Stromal cell of bone marrow (primary cell): ENCODE measurements at regions not wholly inside any gene's neighbourhood (a gene's known extent, or its start where the extent isn't known, plus 50 kb on each side); places are given as distances from the start of the nearest gene placed in this dataset.
"Not testable (repeated sequence)": the region's sequence is repeated elsewhere in the genome, so short reads cannot be mapped to it uniquely, and the experiment has no call there.

Source experiments
- DNase-seq: peaks from one replicate; pipeline ENCODE4 v3.0.0-alpha.2; 2012; ENCODE audit warnings: low read depth

DNA sequence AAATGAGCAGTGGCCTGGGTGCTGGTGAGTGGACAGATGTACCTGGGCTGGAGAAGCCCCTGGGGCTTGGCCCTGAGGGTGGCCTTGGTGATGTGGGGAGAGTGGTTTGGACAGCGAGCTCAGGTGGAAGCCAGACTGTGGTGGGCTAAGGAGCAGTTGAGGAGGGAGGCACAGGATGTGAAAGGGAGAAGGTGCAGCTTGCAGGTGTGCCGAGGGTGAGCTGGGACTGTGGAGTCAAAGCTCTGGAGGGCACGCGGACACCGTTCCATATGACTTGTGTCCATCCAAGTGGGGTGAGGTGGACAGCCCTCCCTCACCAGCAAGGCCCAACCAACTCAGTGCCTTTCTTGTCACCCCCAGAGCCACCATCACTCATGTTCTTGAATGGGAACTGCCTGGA, 170.8 kb upstream of the ZNF267 start:
- DNase-seq = no peak

DNA sequence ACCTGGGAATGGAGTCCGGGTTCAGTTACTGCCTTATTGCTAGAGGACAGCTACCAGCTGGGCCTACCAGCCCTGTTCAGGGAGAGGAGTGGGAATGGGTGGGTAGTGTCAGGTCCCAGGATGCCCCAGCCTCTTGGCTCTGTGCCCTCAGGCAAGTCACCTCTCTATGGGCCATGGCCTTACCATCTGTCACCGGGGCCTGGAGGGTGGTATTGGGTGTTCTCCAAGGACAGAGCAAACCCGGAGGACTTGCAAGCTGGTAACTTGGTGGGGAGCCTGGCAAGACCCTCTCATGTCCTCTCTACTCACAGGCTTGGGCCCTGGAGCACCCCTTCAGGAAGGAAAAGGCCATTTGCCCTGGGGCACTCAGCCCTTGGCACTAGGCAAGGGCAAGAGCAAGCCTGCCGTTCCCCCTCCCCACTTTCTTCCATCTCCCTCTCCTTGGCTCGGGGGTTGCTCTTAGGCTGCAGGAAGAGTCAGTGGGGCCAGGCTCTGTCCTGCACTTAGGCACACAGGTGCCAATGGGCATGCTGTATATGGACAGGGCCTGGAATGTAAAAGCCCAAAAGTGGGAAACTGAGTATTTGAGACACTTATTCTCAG, 170.0 kb upstream of the ZNF267 start:
- DNase-seq = no peak

DNA sequence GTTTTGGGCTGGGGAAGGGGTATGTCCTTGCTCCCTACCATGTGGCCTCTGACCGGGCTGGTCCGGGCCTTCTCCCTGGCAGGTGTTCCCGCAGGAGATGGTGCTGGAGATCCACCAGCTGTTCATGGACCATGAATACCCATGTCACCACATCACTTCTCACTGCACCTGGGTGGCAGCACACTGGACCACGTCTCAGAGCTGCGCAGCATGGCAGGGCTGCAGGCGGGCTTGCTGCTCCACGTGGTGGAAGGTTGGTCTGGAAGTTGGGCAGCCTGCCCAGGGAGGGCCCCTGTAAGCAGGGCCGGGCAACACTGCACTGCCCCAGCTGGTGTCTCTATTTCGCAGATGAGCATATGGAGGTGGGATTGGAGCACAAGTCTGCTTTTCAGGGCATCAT, 169.5 kb upstream of the ZNF267 start:
- no peak for DNase-seq

DNA sequence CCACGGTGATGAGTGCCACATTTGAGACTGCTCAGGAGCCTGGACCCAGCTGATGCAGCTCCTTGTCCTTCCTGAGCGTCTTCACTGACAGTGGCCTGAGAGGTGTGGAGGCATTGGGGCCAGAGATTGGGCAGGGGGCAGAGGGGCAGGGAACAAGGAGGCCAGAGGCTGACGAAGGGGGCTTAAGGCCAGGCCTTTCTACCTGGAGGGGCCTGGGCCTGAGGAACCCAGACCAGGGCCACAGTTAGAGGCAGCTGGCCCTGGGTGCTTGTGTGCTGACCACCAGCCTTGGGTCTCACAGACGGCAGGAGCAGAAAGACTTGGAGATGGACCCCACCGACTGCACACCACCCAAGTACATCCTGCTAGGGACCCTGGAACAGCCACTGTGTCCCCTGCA, 168.2 kb upstream of the ZNF267 start:
- no peak for DNase-seq

DNA sequence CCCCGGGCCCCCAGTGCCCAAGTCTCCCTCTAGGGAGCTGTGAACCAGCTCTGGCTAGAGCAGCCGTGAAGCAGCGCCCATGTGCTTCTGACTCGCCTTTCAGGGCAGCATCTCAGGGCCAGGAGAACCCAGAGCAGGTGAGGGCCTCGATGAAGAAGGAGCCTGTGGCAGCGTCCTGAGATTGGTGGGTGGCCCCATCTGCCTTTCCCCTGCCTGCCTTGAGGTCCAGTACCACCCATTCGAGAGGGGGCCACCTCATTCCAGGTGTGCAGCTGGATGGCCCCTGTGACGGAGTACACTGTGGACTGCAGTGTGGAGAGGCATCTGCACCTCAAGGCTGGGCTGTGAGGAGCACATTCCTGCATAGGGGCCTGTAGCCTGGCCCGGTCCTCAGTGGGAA, 167.3 kb upstream of the ZNF267 start:
- DNase-seq = no peak

DNA sequence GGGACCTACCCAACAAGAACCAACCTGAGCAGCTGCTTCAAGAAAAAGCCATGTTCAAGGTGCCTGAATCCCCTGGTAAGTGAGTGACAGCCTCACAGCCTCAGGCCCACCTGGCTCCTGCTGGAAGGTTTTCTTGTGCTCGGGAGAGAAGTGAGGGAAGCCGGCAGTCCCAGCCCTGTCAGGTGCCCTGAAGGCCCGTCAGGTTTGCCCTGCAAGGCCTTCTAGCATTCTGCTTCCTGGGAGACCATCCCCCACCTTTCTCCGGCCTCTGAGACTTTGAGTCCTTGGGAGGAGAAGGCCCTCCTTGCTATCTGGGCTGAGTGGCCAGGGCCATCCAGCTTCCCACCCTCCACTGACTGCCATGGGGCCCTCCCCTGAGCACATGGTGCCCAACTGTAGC, 166.7 kb upstream of the ZNF267 start:
- DNase-seq = no peak

DNA sequence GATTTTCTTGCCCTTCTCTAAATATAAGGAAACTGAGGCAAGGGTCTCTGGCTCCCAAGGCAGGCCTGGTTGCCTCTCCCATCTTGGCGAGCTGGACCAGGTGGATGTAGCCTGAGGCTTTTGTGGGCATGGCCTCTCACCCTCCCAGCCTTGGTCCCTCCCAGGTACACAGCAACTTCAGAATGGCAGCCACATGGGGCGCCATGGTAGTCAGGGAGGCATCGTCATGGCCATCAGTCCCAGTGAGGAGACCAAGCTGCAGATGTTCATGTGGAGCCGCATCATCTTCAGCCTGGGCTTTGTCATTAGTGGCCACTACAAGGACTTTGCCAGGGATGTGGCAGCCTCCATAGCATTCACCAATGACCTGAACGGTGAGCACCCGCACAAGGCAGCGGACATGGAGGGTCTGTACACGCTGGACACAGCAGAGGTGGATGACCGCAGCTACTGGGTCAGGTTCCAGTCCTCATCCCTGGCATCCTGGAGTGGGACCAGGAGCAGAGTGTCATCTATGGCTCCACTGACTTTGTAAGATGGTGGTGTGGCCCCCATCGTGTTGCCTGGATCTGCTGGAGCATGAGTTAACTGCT, 165.8 kb upstream of the ZNF267 start:
- DNase-seq = no peak

DNA sequence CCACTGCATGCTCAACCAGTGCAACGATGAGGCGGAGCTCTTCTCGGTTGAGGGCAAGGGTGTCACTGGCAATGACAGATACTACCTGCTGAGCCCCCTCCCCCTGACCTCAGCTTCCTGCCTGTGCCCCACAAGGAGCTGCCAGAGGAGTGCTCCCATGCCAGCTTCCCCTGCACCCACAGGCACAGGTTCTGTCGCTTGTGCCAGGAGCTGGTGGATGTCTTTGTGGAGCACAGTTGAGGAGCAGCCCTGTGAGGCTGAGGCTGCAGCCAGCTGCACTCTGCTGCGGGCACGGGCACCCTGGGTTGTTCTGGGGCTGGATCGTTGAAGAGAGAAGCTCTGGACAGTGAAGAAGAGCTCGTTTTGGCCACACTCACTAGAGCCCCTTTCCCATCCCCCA, 165.3 kb upstream of the ZNF267 start:
- DNase-seq = no peak

DNA sequence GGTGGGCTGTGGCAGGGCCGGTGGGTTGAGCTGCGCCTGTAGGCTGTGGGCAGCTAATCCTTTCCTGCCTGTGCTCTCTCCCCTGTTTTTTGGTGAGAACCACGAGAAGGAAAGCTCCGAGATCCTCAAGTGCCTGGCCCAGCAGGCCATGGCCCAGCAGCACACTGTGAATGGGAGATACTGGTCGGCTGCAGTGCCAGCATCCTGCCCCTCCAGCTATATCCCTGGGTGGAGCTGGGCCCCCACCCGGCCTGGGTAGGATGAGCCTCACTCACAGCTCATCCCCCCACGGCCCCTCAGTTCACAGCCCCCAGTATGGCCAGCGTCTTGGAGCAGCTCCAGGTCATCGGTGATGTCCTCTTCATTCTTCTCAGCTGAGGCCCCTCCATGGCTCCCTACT, 164.4 kb upstream of the ZNF267 start:
- no peak for DNase-seq

DNA sequence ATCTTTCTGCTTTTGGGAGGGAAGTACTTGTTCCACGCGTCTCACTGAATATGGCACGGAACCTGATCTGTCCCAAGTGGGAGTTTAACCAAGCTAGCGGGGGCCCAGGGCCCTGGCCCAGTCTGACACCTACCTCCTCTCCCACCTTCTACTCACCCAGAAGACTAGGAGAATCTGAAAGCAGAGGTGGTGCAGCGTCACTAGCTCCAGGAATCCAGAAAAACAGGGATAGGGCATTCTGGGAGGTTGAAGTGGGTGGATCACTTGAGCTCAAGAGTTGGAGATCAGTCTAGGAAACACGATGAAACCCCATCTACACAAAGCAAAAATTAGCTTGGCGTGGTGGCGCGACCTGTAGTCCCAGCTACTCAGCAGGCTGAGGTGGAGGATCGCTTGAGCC, 163.5 kb upstream of the ZNF267 start:
- DNase-seq = no peak

DNA sequence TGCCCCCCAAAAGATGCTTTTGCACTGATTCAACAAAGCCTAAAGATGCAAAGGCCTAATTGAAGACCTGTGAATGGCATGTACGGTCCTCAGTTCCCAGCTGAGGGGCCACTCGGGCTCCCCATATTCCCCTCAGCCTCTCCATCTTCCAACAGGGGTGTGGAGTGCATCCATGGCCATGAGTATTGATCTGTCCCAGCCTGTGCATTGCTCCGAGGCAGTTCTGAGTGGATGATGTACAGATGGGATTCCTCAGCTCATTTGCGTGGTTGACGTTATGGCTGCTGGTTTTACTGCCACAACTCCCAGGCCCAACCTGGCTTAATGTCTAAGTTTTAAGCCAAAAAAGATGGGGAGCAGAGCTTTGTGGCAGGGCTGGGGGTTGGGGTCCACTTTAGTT, 162.7 kb upstream of the ZNF267 start:
- DNase-seq = no peak

DNA sequence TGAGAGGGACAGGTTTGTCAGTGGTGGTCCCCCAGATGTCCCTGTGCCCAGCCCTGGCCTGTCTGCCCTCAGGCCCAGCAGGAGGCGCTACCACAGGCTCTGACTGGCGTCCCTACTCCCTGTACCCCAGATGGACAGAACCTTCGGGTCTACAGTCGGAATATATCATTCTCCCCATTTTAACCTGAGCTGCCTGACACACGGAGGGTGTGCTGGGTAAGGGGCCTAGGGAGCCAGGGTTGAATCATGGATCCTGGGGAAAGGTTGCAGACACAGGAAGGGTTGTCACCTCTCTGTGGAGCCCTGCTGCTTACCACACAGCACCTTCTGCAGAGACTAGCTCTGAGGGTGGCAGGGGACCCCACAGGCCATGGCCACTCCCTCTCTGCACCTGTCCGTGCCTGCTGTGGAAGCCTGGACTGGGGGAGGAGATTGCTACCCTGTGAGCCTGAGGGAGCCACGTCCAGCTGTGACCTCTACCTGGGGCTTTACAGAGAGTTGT, 162.2 kb upstream of the ZNF267 start:
- DNase-seq = no peak

DNA sequence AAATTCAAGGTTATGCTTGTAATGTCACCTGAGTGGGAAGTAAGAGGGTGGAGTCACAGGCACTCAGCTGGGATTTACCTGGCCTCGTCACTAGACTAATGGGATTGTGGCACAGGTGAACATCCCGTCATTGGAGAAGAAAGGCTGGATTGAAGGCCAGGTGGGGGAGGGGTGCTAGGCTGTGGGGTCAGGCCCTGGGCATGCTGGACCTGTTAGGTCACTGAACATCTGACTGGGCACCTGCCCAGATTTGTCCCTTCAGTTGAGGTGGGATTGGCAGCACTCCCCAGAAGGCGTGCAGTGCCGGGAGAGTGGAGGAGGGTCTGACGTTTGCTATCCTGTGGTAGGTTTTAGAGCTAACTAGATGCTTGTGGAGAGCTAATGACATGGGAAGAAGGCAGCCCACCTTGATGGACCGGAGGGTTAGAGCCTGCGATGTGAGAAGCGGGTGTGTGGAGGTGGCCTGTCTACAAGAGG, 161.5 kb upstream of the ZNF267 start:
- no peak for DNase-seq

DNA sequence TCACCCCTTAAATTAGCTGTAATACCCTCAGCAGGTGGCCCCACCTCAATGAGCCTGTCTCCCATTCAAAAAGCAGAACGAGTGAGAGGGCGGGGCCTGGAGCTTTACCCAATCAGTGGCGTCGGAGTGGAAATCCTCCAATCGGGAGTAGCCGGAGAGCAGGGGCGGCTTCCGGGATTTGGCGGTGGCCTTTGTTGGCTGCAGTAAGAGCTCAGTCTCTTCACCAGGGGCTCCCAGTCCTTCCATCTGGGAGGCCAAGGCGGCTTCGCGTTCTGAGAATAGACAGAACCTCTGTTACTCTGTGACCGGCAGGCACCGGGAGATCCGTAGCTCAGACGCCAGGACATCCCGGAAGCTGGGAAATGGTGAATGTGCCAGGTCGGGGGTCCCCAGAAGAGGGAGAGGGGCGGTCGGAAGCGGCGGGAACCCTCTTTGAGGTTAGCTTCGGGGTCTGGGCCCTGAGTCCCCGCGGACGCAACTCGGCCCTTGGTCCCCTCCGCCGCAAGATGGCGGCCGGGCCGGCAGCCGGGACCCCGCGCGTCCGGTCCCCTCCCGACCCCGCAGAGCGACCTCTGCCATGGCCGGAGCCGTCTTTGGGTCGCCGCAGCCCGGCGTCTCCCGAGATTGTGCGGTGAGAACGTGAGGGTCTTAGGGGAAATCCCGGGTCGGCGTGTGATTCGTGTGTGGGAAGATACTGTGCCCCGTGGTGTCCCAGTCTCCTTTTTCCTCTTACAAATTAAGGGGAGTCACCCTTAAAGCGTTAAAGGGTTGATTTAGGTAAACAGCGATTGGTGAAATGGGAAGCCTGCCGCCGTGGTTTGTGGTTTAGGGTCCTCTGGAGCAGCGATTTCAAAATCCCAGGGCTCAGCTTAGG, 160.3 kb upstream of the ZNF267 start:
- DNase-seq = peak; percentile 89

DNA sequence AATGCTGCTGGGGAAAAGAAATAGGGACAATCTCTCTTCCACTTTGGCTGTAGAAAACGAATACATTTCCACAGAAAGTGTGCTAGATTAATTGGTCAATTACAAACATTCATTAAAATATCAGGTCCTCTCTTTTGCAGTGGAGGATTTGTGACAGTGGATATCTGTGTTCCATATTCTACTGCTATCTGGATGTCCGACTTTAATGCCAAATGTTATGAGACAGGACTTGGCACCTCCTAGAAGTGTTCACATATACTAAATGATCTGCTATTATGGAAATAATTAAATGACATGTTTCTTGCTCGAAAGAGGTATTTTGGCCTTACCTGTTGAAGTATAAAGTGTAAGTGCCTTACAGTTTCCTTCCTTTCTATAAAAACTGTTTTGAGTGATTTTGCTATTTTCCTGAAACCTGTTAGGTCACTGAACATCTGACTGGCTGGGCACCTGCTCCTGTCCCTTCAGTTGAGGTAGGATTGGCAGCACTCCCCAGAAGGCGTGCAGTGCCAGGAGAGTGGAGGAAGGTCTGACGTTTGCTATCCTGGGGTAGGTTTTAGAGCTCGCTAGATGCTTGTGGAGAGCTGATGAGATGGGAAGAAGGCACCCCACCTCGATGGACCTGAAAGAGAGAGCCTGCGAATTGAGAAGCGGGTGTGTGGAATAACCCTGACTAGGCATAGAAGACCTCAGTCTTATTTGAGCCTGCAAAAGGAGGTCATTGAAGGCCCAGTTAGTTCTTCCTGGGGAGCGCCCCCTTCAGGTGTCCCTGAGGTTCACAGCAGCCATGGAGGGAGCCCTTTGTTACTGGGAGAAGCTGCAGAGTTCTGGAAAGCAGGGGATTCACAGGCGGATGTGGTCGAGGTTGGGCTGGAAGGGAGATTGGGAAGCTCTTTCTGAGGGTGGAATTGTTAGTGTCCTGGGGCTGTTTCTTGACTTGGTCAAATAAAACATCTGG, 159.4 kb upstream of the ZNF267 start:
- DNase-seq = no peak

DNA sequence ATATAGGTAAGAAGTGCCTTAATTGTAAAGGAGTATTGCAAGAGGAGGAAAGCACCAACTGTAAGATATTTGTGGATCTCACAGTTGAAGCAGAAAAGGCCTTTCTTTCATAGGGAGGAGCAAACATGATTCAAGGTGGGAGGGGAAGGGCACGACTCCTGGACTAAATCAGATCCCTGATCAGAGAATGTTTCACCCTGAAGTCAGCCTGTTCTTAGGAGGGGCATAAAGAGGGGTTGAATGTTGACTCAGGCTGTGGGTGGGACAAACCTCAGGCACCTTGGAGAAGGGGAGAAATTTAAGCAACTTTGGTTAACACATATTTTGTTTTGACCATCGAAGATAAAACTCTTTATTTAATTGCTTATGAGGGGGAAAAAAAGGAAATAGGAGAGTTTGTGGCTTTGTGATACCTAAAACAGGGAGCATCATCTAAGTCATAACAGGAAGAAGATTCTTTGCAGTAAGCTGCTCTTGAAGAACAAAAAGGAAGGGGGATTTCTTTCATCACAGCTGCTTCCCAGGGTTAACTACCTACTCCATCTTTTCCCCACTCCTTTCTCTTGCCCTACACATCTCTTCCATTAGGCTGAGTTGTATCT, 158.6 kb upstream of the ZNF267 start:
- DNase-seq = no peak

DNA sequence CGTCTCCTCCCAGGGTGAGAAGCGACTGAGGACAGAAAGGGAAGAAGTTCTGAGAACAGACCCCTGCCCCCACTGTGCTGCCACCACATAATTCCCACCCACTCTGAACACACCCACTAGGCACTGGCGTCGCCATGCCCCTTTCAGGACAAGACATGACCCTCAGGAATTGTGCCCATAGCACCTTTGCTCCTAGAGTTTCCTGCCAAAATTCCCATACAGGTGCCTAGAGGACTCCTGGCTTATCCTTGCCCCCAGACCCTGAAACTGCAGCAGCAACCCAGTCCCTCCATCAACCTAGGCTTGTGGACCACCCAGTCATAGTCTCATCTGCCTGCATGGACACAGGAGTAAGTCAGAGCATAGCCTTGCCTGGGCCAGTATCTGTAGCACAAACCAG, 157.7 kb upstream of the ZNF267 start:
- DNase-seq = no peak

DNA sequence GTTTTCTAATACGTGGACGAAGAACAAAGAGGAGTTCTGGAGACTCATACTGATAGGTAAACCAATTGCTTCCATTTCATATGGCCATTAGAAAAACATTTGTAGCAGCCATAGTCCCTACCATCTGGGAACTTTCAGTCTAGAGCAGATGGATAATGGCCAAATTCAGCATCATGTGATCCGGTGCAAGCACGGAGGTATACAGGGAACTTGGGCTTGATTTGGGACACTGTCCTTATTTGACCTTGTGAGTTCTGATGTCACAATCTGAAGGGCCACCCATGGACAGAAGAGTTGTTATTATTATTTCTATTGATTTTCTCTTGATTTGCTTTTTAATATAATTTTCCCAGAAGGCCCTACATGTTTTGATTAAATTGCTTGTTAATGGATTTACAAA, 154.6 kb upstream of the ZNF267 start:
- DNase-seq = no peak

DNA sequence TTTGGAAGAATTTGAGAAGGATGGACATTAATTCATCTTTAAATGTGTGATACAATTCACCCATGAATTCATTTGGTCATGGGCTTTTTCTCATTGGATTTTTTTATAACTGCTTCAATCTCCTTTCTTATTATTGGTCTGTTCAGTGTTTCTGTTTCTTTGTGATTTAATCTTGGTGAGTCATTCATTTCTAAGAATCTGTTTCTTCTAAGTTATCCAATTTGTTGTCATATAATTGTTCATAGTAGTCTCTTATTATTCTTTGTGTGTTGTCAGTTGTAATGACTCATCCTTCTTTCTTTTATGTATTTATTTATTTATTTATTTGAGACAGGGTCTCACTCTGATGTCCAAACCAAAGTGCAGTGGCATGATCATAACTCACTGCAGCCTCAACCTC, 146.1 kb upstream of the ZNF267 start:
- DNase-seq = no peak

DNA sequence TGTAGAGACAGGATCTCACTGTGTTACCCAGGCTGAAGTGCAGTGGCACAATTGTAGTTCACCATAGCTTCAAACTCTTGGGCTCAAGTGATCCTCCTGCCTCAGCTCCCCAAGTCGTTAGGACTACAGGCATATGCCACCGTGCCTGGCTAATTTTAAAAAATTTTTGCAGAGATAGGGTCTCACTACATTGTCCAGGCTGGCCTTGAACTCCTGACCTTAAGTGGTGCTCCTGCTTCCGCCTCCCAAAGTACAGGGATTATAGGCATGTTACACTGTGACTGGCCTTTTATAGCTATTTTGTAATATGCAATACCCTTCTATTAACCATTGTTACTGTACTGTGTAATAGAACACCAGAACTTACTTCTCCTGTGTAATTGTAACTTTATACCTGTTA, 139.3 kb upstream of the ZNF267 start:
- no peak for DNase-seq

DNA sequence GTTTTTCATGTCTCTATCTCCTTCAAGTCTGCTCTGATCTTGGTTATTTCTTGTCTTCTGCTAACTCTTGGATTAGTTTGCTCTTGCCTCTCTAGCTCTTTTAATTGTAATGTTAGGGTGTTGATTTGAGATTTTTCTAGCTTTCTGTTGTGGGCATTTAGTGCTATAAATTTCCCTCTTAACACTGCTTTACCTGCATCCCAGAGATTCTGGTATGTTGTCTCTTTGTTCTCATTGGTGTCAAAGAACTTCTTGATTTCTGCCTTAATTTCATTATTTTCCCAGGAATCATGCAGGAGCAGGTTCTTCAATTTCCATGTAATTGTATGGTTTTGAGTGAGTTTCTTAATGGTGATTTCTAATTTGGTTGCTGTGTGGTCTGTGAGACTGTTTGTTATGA, 128.5 kb upstream of the ZNF267 start:
- not testable (repeated sequence) for DNase-seq

DNA sequence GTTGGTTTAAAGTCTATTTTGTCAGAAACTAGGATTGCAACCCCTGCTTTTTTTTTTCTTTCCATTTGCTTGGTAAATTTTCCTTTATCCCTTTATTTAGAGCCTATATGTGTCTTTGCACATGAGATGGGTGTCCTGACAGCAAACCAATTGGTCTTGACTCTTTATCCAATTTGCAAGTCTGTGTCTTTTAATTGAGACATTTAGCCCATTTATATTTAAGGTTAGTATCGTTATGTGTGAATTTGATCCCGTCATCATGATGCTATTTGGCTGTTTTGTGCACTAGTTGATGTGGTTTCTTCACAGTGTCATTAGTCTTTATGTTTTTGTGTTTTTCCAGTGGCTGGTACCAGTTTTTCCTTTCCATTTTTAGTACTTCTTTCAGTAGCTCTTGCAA, 127.7 kb upstream of the ZNF267 start:
- DNase-seq = no peak
